GM23338 (cell line): ENCODE measurements at regions not wholly inside any gene's neighbourhood (a gene's known extent, or its start where the extent isn't known, plus 50 kb on each side); places are given as distances from the start of the nearest gene placed in this dataset.

Source experiments
- CREB1 ChIP-seq: fragments of 250-450 bp; sonication (Bioruptor Pico); IDR thresholded peaks from 2 replicates; pipeline ENCODE4 v1.5.0; 2020; ENCODE audit warnings: low read depth, mild to moderate bottlenecking, moderate library complexity
- ETS1 ChIP-seq: IDR thresholded peaks from 2 replicates; pipeline ENCODE4 v1.6.1; 2016; ENCODE audit warnings: antibody characterized with exemption
- EZH2 ChIP-seq: fragments of 200-600 bp; sonication (generic); IDR thresholded peaks from one replicate; pipeline ENCODE4 v1.8.0; 2017; ENCODE audit warnings: antibody characterized with exemption, mild to moderate bottlenecking, low read depth; ENCODE audit not compliant: unreplicated experiment
- EZH2phosphoT487 ChIP-seq: fragments of 200-600 bp; sonication (generic); IDR thresholded peaks from one replicate; pipeline ENCODE4 v1.8.1; 2018; ENCODE audit warnings: antibody characterized with exemption; ENCODE audit not compliant: unreplicated experiment
- JUNB ChIP-seq: IDR thresholded peaks from one replicate; pipeline ENCODE4 v1.6.1; 2016; ENCODE audit warnings: antibody characterized with exemption; ENCODE audit not compliant: unreplicated experiment
- NANOG ChIP-seq: IDR thresholded peaks from 2 replicates; pipeline ENCODE4 v1.6.1; 2016; ENCODE audit warnings: antibody characterized with exemption, borderline replicate concordance
- POLR2AphosphoS5 ChIP-seq: IDR thresholded peaks from 2 replicates; pipeline ENCODE4 v1.6.1; 2016; ENCODE audit warnings: antibody characterized with exemption, low read depth
- REST ChIP-seq: IDR thresholded peaks from one replicate; pipeline ENCODE4 v1.6.1; 2018; ENCODE audit warnings: antibody characterized with exemption; ENCODE audit not compliant: unreplicated experiment
- STAT1 ChIP-seq: IDR thresholded peaks from one replicate; pipeline ENCODE4 v1.6.1; 2016; ENCODE audit warnings: antibody characterized with exemption; ENCODE audit not compliant: unreplicated experiment
- ZNF114 ChIP-seq: fragments of 250-450 bp; sonication (Bioruptor Pico); IDR thresholded peaks from 2 replicates; pipeline ENCODE4 v1.5.0; 2020; ENCODE audit warnings: mild to moderate bottlenecking, moderate library complexity
- ZNF331 ChIP-seq: fragments of 250-450 bp; sonication (Bioruptor Pico); IDR thresholded peaks from 2 replicates; pipeline ENCODE4 v1.5.0; 2020; ENCODE audit warnings: low read depth, mild to moderate bottlenecking, moderate library complexity
- TF ChIP-seq, protein P1 (sequence below), 2 experiments: fragments of 200-600 bp in 1 of 2; sonication (generic) in 1 of 2; conservative IDR thresholded peaks; 2 replicates each; pipeline versions ENCODE4 v1.5.1 to v1.6.1; 2016 to 2017; ENCODE audit warnings: antibody characterized with exemption in 2 of 2, low read depth in 2 of 2, mild to moderate bottlenecking in 2 of 2, moderate library complexity in 1 of 2
- TF ChIP-seq, protein P2 (sequence below): fragments of 250-450 bp; sonication (Bioruptor Pico); IDR thresholded peaks from 2 replicates; pipeline ENCODE4 v1.5.0; 2020; ENCODE audit warnings: mild to moderate bottlenecking, moderate library complexity

DNA sequence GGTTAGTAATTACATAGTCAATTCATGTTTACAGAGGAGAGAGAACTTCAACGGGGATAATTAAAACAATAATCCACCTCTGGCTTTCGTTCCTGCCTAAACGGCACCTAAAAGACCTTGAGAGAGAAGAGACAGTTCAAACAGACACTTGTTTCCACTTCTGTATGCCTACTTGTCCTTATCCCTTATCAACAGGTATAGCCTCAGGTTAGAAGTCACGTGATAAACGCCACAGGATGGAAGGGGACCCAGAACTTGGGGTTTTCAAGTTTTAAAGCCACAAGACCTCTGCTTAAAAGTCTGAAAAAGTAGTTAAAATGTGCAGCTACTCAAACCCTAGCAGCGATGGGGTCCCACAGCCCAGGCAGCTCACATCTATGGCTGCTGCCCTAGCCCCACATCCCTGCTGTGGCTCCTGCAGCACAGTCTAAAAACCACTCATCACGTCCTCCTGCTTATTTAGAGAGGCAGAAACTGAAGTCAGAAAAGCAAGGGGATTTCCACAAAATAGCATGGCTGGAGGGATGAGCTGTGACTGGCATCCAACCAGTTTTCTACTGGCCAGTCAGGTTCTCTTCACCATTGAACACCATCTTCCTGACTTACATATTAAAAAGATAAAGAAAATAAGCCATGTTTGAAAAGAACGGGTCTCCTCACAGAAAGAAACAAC lies 51.2 kb upstream of the SEC16B start:
- no peak for TF ChIP-seq POLR2AphosphoS5
- TF ChIP-seq, protein P1, sequence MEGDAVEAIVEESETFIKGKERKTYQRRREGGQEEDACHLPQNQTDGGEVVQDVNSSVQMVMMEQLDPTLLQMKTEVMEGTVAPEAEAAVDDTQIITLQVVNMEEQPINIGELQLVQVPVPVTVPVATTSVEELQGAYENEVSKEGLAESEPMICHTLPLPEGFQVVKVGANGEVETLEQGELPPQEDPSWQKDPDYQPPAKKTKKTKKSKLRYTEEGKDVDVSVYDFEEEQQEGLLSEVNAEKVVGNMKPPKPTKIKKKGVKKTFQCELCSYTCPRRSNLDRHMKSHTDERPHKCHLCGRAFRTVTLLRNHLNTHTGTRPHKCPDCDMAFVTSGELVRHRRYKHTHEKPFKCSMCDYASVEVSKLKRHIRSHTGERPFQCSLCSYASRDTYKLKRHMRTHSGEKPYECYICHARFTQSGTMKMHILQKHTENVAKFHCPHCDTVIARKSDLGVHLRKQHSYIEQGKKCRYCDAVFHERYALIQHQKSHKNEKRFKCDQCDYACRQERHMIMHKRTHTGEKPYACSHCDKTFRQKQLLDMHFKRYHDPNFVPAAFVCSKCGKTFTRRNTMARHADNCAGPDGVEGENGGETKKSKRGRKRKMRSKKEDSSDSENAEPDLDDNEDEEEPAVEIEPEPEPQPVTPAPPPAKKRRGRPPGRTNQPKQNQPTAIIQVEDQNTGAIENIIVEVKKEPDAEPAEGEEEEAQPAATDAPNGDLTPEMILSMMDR (conservative IDR thresholded peaks at IDR 0.05; ENCODE audit: low read depth in 2 of 2): no peak
- no peak for TF ChIP-seq REST
- no peak for TF ChIP-seq CREB1 (CRISPR knock-in tag)
- TF ChIP-seq STAT1: no peak
- TF ChIP-seq EZH2: no peak
- TF ChIP-seq, protein P2, sequence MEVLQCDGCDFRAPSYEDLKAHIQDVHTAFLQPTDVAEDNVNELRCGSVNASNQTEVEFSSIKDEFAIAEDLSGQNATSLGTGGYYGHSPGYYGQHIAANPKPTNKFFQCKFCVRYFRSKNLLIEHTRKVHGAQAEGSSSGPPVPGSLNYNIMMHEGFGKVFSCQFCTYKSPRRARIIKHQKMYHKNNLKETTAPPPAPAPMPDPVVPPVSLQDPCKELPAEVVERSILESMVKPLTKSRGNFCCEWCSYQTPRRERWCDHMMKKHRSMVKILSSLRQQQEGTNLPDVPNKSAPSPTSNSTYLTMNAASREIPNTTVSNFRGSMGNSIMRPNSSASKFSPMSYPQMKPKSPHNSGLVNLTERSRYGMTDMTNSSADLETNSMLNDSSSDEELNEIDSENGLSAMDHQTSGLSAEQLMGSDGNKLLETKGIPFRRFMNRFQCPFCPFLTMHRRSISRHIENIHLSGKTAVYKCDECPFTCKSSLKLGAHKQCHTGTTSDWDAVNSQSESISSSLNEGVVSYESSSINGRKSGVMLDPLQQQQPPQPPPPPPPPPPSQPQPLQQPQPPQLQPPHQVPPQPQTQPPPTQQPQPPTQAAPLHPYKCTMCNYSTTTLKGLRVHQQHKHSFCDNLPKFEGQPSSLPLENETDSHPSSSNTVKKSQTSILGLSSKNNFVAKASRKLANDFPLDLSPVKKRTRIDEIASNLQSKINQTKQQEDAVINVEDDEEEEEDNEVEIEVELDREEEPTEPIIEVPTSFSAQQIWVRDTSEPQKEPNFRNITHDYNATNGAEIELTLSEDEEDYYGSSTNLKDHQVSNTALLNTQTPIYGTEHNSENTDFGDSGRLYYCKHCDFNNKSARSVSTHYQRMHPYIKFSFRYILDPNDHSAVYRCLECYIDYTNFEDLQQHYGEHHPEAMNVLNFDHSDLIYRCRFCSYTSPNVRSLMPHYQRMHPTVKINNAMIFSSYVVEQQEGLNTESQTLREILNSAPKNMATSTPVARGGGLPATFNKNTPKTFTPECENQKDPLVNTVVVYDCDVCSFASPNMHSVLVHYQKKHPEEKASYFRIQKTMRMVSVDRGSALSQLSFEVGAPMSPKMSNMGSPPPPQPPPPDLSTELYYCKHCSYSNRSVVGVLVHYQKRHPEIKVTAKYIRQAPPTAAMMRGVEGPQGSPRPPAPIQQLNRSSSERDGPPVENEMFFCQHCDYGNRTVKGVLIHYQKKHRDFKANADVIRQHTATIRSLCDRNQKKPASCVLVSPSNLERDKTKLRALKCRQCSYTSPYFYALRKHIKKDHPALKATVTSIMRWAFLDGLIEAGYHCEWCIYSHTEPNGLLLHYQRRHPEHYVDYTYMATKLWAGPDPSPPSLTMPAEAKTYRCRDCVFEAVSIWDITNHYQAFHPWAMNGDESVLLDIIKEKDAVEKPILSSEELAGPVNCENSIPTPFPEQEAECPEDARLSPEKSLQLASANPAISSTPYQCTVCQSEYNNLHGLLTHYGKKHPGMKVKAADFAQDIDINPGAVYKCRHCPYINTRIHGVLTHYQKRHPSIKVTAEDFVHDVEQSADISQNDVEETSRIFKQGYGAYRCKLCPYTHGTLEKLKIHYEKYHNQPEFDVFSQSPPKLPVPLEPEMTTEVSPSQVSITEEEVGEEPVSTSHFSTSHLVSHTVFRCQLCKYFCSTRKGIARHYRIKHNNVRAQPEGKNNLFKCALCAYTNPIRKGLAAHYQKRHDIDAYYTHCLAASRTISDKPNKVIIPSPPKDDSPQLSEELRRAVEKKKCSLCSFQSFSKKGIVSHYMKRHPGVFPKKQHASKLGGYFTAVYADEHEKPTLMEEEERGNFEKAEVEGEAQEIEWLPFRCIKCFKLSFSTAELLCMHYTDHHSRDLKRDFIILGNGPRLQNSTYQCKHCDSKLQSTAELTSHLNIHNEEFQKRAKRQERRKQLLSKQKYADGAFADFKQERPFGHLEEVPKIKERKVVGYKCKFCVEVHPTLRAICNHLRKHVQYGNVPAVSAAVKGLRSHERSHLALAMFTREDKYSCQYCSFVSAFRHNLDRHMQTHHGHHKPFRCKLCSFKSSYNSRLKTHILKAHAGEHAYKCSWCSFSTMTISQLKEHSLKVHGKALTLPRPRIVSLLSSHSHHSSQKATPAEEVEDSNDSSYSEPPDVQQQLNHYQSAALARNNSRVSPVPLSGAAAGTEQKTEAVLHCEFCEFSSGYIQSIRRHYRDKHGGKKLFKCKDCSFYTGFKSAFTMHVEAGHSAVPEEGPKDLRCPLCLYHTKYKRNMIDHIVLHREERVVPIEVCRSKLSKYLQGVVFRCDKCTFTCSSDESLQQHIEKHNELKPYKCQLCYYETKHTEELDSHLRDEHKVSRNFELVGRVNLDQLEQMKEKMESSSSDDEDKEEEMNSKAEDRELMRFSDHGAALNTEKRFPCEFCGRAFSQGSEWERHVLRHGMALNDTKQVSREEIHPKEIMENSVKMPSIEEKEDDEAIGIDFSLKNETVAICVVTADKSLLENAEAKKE (CRISPR knock-in tag): no peak
- no peak for TF ChIP-seq NANOG
- no peak for TF ChIP-seq ETS1
- no peak for TF ChIP-seq ZNF331
- TF ChIP-seq EZH2phosphoT487: no peak
- TF ChIP-seq JUNB: no peak
- TF ChIP-seq ZNF114 (CRISPR knock-in tag): no peak
